H1 (cell line): ENCODE measurements at regions not wholly inside any gene's neighbourhood (a gene's known extent, or its start where the extent isn't known, plus 50 kb on each side); places are given as distances from the start of the nearest gene placed in this dataset.

Experiments used
- BACH1 ChIP-seq: IDR thresholded peaks from 2 replicates; pipeline ENCODE4 v1.6.1; 2012; ENCODE audit warnings: low read length, improper control_type of control experiment
- CEBPB ChIP-seq: IDR thresholded peaks from 2 replicates; pipeline ENCODE4 v1.6.1; 2012; ENCODE audit warnings: low read depth, low read length
- CHD2 ChIP-seq: IDR thresholded peaks from 2 replicates; pipeline ENCODE4 v1.6.1; 2012; ENCODE audit warnings: low read length, improper control_type of control experiment
- CTCF ChIP-seq, 3 experiments: IDR thresholded peaks; 1 replicate in 2 of 3; 2 replicates in 1 of 3; pipeline versions ENCODE4 v1.5.1 to v1.6.1; 2011; ENCODE audit warnings: low read length in 3 of 3, mild to moderate bottlenecking in 3 of 3, inconsistent platforms in 2 of 3, low read depth in 1 of 3, moderate library complexity in 1 of 3; ENCODE audit not compliant: insufficient read depth in 1 of 3; ENCODE audit errors: control extremely low read depth in 1 of 3
- KDM1A ChIP-seq: fragments of 200-600, 300-600 bp; sonication (generic); IDR thresholded peaks from 2 replicates; pipeline ENCODE4 v1.7.1; 2016; ENCODE audit warnings: mild to moderate bottlenecking, low read length, borderline replicate concordance
- NRF1 ChIP-seq: IDR thresholded peaks from 2 replicates; pipeline ENCODE4 v1.6.1; 2011; ENCODE audit warnings: mild to moderate bottlenecking, low read depth, low read length, improper control_type of control experiment
- POLR2A ChIP-seq, 2 experiments: IDR thresholded peaks; 1 replicate in 1 of 2; 2 replicates in 1 of 2; pipeline ENCODE4 v1.6.1; 2011; ENCODE audit warnings: low read depth in 2 of 2, low read length in 2 of 2, mild to moderate bottlenecking in 2 of 2; ENCODE audit errors: control extremely low read depth in 1 of 2
- TCF12 ChIP-seq: IDR thresholded peaks from 2 replicates; pipeline ENCODE4 v1.6.1; 2011; ENCODE audit warnings: low read depth, mild to moderate bottlenecking, low read length
- ZNF274 ChIP-seq: IDR thresholded peaks from 2 replicates; pipeline ENCODE4 v1.7.0; 2012; ENCODE audit warnings: low read length, borderline replicate concordance; ENCODE audit errors: extremely low read depth

DNA sequence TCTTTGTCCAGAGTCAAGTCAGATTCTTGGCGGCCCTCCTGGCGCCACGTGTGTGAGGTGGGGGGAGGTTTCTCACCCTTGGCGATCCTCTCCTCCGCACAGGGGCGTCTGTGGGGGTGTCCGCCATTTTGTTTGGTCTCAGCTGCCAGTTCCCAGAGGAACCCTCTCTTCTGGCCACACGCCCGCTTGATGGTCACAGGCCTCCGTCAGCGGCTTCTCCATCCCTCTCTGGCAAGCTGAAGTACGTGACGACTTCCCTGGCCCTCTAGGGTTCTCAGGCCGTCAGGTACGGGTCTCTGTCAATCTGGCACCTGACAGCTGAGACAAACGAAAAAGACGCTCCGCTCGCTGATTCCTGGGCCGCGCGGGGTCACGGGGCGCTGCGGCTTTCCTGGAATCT, 272.6 kb downstream of the TRIML1 start:
- TF ChIP-seq POLR2A (IDR thresholded peaks at IDR 0.05; ENCODE audit: control extremely low read depth in 1 of 2, low read depth in 2 of 2, low read length in 2 of 2): no peak
- no peak for TF ChIP-seq CTCF (IDR thresholded peaks at IDR 0.05; ENCODE audit: control extremely low read depth in 1 of 3, insufficient read depth in 1 of 3, low read depth in 1 of 3, low read length in 3 of 3)
- TF ChIP-seq BACH1: no peak
- TF ChIP-seq ZNF274: no peak
- no peak for TF ChIP-seq TCF12
- no peak for TF ChIP-seq CHD2
- no peak for TF ChIP-seq CEBPB
- no peak for TF ChIP-seq KDM1A
- no peak for TF ChIP-seq NRF1
